KMS-11 (cell line): ENCODE measurements at regions not wholly inside any gene's neighbourhood (a gene's known extent, or its start where the extent isn't known, plus 50 kb on each side); places are given as distances from the start of the nearest gene placed in this dataset.

Source experiments
- H2AFZ ChIP-seq: fragments of 200-600 bp; sonication (generic); 2 replicates; pipeline ENCODE4 v1.6.1; 2016; ENCODE audit warnings: antibody characterized with exemption, mixed run types, low read depth
- H3K27ac ChIP-seq: fragments of 200-600 bp; sonication (generic); 2 replicates; pipeline ENCODE4 v1.6.1; 2016; ENCODE audit warnings: mild to moderate bottlenecking, mixed run types
- H3K27me3 ChIP-seq: fragments of 200-600 bp; sonication (generic); 2 replicates; pipeline ENCODE4 v1.6.1; 2017; ENCODE audit warnings: mild to moderate bottlenecking, low read depth, mixed run types, moderate library complexity; ENCODE audit not compliant: insufficient read depth
- H3K36me3 ChIP-seq: fragments of 200-600 bp; sonication (generic); 2 replicates; pipeline ENCODE4 v1.6.1; 2017; ENCODE audit warnings: mild to moderate bottlenecking, mixed run types; ENCODE audit not compliant: insufficient read depth
- H3K4me1 ChIP-seq: fragments of 200-600 bp; sonication (generic); 2 replicates; pipeline ENCODE4 v1.6.1; 2016; ENCODE audit warnings: mild to moderate bottlenecking, low read depth, mixed run types; ENCODE audit not compliant: poor library complexity, severe bottlenecking
- H3K4me2 ChIP-seq: fragments of 200-600 bp; sonication (generic); 2 replicates; pipeline ENCODE4 v1.7.0; 2016; ENCODE audit warnings: mild to moderate bottlenecking, mixed run types
- H3K4me3 ChIP-seq: fragments of 200-600 bp; sonication (generic); IDR thresholded peaks from 2 replicates; pipeline ENCODE4 v1.6.1; 2017; ENCODE audit warnings: low read depth, low read length, mixed read lengths; ENCODE audit not compliant: insufficient read depth
- H3K79me2 ChIP-seq: fragments of 200-600 bp; sonication (generic); 2 replicates; pipeline ENCODE4 v1.6.1; 2016; ENCODE audit warnings: low read depth, mixed run types; ENCODE audit not compliant: insufficient read depth
- H3K9ac ChIP-seq: fragments of 200-600 bp; sonication (generic); 2 replicates; pipeline ENCODE4 v1.6.1; 2016; ENCODE audit warnings: mild to moderate bottlenecking, mixed run types
- H4K20me1 ChIP-seq: fragments of 200-600 bp; sonication (generic); 2 replicates; pipeline ENCODE4 v1.6.1; 2016; ENCODE audit warnings: mild to moderate bottlenecking, mixed run types; ENCODE audit not compliant: insufficient read depth
- CTCF ChIP-seq: fragments of 200-600 bp; sonication (generic); conservative IDR thresholded peaks from 2 replicates; pipeline ENCODE4 v1.6.1; 2017; ENCODE audit warnings: low read depth, mild to moderate bottlenecking, antibody characterized with exemption, low read length, moderate library complexity, mixed read lengths

- H3K27ac ChIP-seq: peak overlapping the region; percentile 100
- H3K4me2 ChIP-seq: peak overlapping the region; percentile 94; the same call in 1 of the 2 replicates
- no peak overlapping the region for H3K4me3 ChIP-seq
- no peaks in the 10 kb centered on the region for H4K20me1 ChIP-seq
- no peaks in the 10 kb centered on the region for H3K79me2 ChIP-seq
- H2AFZ ChIP-seq: peak overlapping the region; percentile 19; the same call in 1 of the 2 replicates
- no peaks in the 10 kb centered on the region for H3K27me3 ChIP-seq
- peaks cover 76% of the 10 kb centered on the region for H3K4me1 ChIP-seq
- H3K9ac ChIP-seq: no peak overlapping the region; the same call in 1 of the 2 replicates
- no peak for TF ChIP-seq CTCF
- H3K36me3 ChIP-seq: no peaks in the 10 kb centered on the region
Observed at GRCh38 chr16:80344570-80344969, 196.2 kb upstream of the DYNLRB2 start.

- no peak overlapping the region for H3K27ac ChIP-seq
- no peak overlapping the region for H3K4me3 ChIP-seq
- no peaks in the 10 kb centered on the region for H3K36me3 ChIP-seq
- no peak overlapping the region for H3K9ac ChIP-seq
- peaks cover 44% of the 10 kb centered on the region for H3K4me1 ChIP-seq
- peak; percentile 41; the same call in 1 of the 2 replicates for TF ChIP-seq CTCF
- H3K79me2 ChIP-seq: no peaks in the 10 kb centered on the region
- H3K4me2 ChIP-seq: peak overlapping the region; percentile 11; the same call in 1 of the 2 replicates
- no peaks in the 10 kb centered on the region for H4K20me1 ChIP-seq
- no peaks in the 10 kb centered on the region for H3K27me3 ChIP-seq
- 0 out of 2 replicates have a peak overlapping the region, but pooled peaks have one; percentile 10 for H2AFZ ChIP-seq
Observed at GRCh38 chr16:80341263-80341662, 199.5 kb upstream of the DYNLRB2 start.

GRCh38 chr16:80337786-80338185 is 203.0 kb upstream of the DYNLRB2 start:
- H3K27me3 ChIP-seq: no peaks in the 10 kb centered on the region
- no peak overlapping the region for H3K4me3 ChIP-seq
- H3K79me2 ChIP-seq: no peaks in the 10 kb centered on the region
- H2AFZ ChIP-seq: no peak overlapping the region
- no peak overlapping the region for H3K27ac ChIP-seq
- peaks cover 20% of the 10 kb centered on the region for H3K4me1 ChIP-seq
- H3K9ac ChIP-seq: no peak overlapping the region
- H3K36me3 ChIP-seq: no peaks in the 10 kb centered on the region
- no peaks in the 10 kb centered on the region for H4K20me1 ChIP-seq
- no peak for TF ChIP-seq CTCF
- no peak overlapping the region for H3K4me2 ChIP-seq

- Histone ChIP-seq H3K4me1 (no peaks in the 10 kb centered on the region), H3K27ac (no peak overlapping the region), H2AFZ (no peak overlapping the region), H3K4me3 (no peak overlapping the region), H3K9ac (no peak overlapping the region), H3K27me3 (no peaks in the 10 kb centered on the region), H3K79me2 (no peaks in the 10 kb centered on the region), H3K4me2 (no peak overlapping the region), H4K20me1 (no peaks in the 10 kb centered on the region), H3K36me3 (no peaks in the 10 kb centered on the region)
- TF ChIP-seq CTCF: no peak
Observed at GRCh38 chr16:80330803-80331202, 210.0 kb upstream of the DYNLRB2 start.

- no peak overlapping the region for H3K4me3 ChIP-seq
- H3K9ac ChIP-seq: no peak overlapping the region
- no peaks in the 10 kb centered on the region for H3K79me2 ChIP-seq
- no peaks in the 10 kb centered on the region for H3K27me3 ChIP-seq
- no peaks in the 10 kb centered on the region for H3K36me3 ChIP-seq
- no peak for TF ChIP-seq CTCF
- H4K20me1 ChIP-seq: no peaks in the 10 kb centered on the region
- H3K4me1 ChIP-seq: no peaks in the 10 kb centered on the region
- H3K4me2 ChIP-seq: no peak overlapping the region
- H2AFZ ChIP-seq: no peak overlapping the region
- H3K27ac ChIP-seq: no peak overlapping the region
Observed at GRCh38 chr16:80330150-80330549, 210.6 kb upstream of the DYNLRB2 start.
